Skeletal muscle satellite cell (primary cell): ENCODE measurements at regions not wholly inside any gene's neighbourhood (a gene's known extent, or its start where the extent isn't known, plus 50 kb on each side); places are given as distances from the start of the nearest gene placed in this dataset.
A peak's percentile ranks its signal among the peaks of the same experiment; 100 is the strongest.

Experiments
- H3K27me3 ChIP-seq: 2 replicates; pipeline ENCODE4 v1.7.0; 2013; ENCODE audit warnings: low read length; ENCODE audit not compliant: control insufficient read depth, insufficient read depth
- H3K36me3 ChIP-seq: 2 replicates; pipeline ENCODE4 v1.7.0; 2013; ENCODE audit warnings: mild to moderate bottlenecking, control low read depth, low read length; ENCODE audit not compliant: insufficient read depth
- H3K4me1 ChIP-seq: 2 replicates; pipeline ENCODE4 v1.7.0; 2013; ENCODE audit warnings: low read length; ENCODE audit not compliant: control insufficient read depth, insufficient read depth
- H3K4me2 ChIP-seq: 2 replicates; pipeline ENCODE4 v1.7.0; 2013; ENCODE audit warnings: mild to moderate bottlenecking, low read length
- H3K4me3 ChIP-seq: 2 replicates; pipeline ENCODE4 v1.7.0; 2013; ENCODE audit warnings: low read length
- H3K9ac ChIP-seq: 2 replicates; pipeline ENCODE4 v1.7.0; 2013; ENCODE audit warnings: mild to moderate bottlenecking, low read depth, low read length, moderate library complexity
- H3K9me3 ChIP-seq: replicated peaks from 2 replicates; pipeline ENCODE4 v1.7.0; 2013; ENCODE audit warnings: mild to moderate bottlenecking, control low read depth, low read length

DNA sequence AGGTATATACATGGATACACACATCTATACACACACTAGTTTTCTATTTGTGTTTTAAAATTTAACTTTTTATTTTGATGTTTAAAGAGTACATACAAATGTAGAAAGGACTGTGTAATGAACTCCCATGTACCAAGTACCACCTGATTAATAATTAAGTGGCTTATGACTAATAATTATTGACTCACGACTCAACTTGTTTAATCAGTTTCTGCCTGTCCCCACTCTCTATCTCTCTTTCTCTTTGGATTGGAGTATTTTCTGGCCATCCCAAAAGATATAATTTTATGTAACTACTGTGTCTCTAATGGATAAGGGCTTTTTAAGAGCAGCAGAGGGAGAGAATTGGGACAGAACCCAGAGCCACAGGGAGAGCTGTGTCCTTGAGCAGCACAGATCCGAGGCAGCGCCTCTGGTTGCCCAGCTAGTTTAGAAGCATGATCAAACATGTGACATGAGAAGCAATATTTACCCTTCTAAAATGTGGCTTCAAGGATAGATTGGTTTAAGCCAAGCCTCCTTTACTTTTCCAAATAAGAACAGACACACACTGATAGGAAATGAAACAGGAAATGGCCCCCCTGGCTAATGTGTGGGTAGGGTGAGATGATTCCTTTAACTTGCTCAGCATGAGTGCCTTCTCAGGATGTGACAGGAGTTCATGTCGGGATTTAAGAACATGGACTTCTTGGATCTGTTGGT is 81.0 kb downstream of the ERMARD start:
- Histone ChIP-seq H3K4me3 (no peak overlapping the region), H3K4me2 (no peak overlapping the region), H3K9me3 (no peaks in the 10 kb centered on the region)

DNA sequence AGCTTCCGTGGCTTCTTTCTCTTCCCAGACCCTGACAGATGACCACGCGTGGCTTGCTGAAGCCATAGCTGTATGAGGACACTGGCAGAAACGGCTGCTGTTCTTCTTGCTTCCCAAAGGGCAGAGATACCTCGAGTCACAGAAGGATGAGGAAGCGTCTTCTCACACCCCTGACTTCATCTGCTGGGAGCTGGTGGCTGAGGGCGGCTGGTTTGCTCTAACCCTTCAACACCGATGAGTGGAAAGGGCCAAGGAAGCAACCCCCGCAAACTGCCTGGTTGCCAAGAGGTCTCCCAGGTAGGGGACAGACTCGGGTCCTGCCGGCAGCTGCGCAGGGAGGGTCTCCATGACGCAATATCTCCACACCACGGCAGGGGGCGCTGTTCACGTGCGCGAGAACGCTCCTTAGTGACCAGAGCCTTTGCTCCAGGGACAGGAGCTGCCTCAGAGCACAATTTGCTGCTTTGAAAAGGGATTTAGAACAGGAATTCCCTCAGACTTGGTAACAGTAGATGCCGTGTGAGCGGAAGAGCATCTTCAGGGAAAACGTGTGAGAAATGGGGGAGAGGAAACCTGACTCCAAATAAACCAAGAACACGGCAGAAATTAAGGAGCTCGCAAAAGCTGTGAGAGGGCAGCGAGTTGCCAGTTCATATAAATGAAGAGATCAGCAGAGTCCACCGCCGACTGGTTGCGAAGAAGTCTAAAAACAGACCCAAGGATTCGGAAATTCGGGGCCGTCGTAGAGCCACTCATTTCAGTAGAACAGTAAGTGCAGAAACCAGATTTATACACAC is 80.2 kb downstream of the ERMARD start:
- no peaks in the 10 kb centered on the region for H3K36me3 ChIP-seq
- no peak overlapping the region for H3K4me3 ChIP-seq
- H3K9me3 ChIP-seq = no peaks in the 10 kb centered on the region

More for the DNA sequence above, 81.0 kb downstream of the ERMARD start:
- H3K36me3 ChIP-seq = no peaks in the 10 kb centered on the region
- no peaks in the 10 kb centered on the region for H3K4me1 ChIP-seq
- H3K27me3 ChIP-seq = no peaks in the 10 kb centered on the region
- no peak overlapping the region for H3K9ac ChIP-seq

More for the DNA sequence above, 80.2 kb downstream of the ERMARD start:
- no peak overlapping the region for H3K9ac ChIP-seq
- peak overlapping the region; percentile 37 for H3K4me2 ChIP-seq
- H3K4me1 ChIP-seq = no peaks in the 10 kb centered on the region
- H3K27me3 ChIP-seq = no peaks in the 10 kb centered on the region
